ENCODE measurements at regions not wholly inside any gene's neighbourhood (a gene's known extent, or its start where the extent isn't known, plus 50 kb on each side); places are given as distances from the start of the nearest gene placed in this dataset.
A peak's percentile ranks its signal among the peaks of the same experiment; 100 is the strongest.

DNA sequence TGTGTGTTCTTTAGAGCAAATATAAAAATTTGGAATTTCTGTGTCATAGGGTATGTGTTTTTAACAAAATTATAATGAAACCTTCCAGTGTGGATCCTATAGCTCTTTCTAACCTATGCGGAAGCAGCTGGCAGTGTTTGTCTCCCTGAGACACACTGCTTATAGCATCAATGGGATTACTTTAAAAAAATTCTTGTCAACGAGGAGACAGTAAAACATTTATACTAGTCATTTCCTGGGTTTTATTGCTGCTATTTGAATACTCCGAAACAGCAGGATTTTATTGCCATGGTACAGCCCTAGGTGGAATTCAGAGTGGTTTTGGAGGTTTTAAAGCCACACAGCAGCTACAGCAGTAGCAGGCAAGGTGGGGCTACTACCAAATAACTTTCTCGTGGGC lies 145.1 kb upstream of the IL1RAPL2 start:
- H3K36me3 Mint-ChIP-seq (ENCODE audit: low read depth, unreplicated experiment) = no peaks in the 10 kb centered on the region
- H3K4me1 ChIP-seq (ENCODE audit: insufficient read depth, low read length) = no peaks in the 10 kb centered on the region
- no peak overlapping the region for H3K27ac ChIP-seq (ENCODE audit: low read depth, low read length)
- no peaks in the 10 kb centered on the region for H4K20me1 ChIP-seq (ENCODE audit: insufficient read depth, low read length)
- H3K4me3 Mint-ChIP-seq (ENCODE audit: unreplicated experiment) = no peak overlapping the region
- H3K4me1 Mint-ChIP-seq (ENCODE audit: low read depth, unreplicated experiment) = peaks cover 5% of the 10 kb centered on the region
- H3K4me2 ChIP-seq (ENCODE audit: low read length) = no peak overlapping the region
- no peaks in the 10 kb centered on the region for H3K27me3 ChIP-seq (ENCODE audit: insufficient read depth, low read length)
- H3K9me3 Mint-ChIP-seq (ENCODE audit: unreplicated experiment) = no peaks in the 10 kb centered on the region
- H3K79me2 ChIP-seq (ENCODE audit: insufficient read depth, low read length) = no peaks in the 10 kb centered on the region
- H3K9me3 ChIP-seq (ENCODE audit: insufficient read depth, low read depth, low read length) = no peaks in the 10 kb centered on the region
- H3K36me3 ChIP-seq (ENCODE audit: insufficient read depth, low read length) = no peaks in the 10 kb centered on the region
- no peaks in the 10 kb centered on the region for H3K27me3 Mint-ChIP-seq (ENCODE audit: low read depth, unreplicated experiment)
- no peak overlapping the region for H3K9ac ChIP-seq (ENCODE audit: low read length)
- TF ChIP-seq, protein P1, sequence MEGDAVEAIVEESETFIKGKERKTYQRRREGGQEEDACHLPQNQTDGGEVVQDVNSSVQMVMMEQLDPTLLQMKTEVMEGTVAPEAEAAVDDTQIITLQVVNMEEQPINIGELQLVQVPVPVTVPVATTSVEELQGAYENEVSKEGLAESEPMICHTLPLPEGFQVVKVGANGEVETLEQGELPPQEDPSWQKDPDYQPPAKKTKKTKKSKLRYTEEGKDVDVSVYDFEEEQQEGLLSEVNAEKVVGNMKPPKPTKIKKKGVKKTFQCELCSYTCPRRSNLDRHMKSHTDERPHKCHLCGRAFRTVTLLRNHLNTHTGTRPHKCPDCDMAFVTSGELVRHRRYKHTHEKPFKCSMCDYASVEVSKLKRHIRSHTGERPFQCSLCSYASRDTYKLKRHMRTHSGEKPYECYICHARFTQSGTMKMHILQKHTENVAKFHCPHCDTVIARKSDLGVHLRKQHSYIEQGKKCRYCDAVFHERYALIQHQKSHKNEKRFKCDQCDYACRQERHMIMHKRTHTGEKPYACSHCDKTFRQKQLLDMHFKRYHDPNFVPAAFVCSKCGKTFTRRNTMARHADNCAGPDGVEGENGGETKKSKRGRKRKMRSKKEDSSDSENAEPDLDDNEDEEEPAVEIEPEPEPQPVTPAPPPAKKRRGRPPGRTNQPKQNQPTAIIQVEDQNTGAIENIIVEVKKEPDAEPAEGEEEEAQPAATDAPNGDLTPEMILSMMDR (IDR thresholded peaks at IDR 0.05; ENCODE audit: insufficient read depth, low read depth, low read length) = no peak
- FAIRE-seq (no peak), DNase-seq (ENCODE audit: low read depth) (no peak)
- no peak overlapping the region for H2AFZ ChIP-seq (ENCODE audit: low read depth, low read length)
- no peak overlapping the region for H3K4me3 ChIP-seq (ENCODE audit: insufficient read depth, low read depth, low read length)
- no peak overlapping the region for H3K27ac Mint-ChIP-seq (ENCODE audit: unreplicated experiment)

DNA sequence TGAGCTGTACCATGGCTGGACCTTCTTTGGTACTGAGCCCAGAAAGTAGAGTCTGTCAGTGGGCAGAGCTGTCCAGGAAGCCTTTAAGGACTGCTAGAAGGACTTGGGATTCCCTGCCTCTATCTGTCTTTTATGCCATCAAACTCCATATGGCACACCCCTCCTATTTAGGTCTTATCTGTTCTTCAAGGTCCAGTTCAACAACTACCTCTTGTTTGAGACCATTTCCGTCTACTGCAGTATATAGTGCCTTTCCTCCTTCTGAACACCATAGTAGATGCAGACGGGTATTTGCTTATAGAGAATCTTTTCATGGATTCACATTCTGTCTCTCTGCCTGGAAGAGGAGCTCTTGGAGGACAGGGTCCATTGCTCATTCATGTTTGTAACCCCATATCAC lies 146.1 kb upstream of the IL1RAPL2 start:
- no peak overlapping the region for H3K4me3 ChIP-seq (ENCODE audit: insufficient read depth, low read depth, low read length)
- DNase-seq (ENCODE audit: low read depth) = no peak
- Mint-ChIP-seq H3K27me3 (ENCODE audit: low read depth, unreplicated experiment) (no peaks in the 10 kb centered on the region), H3K4me1 (ENCODE audit: low read depth, unreplicated experiment) (peaks cover 2% of the 10 kb centered on the region), H3K9me3 (ENCODE audit: unreplicated experiment) (no peaks in the 10 kb centered on the region), H3K4me3 (ENCODE audit: unreplicated experiment) (no peak overlapping the region), H3K36me3 (ENCODE audit: low read depth, unreplicated experiment) (no peaks in the 10 kb centered on the region), H3K27ac (ENCODE audit: unreplicated experiment) (no peak overlapping the region)
- no peaks in the 10 kb centered on the region for H3K4me1 ChIP-seq (ENCODE audit: insufficient read depth, low read length)
- H3K9ac ChIP-seq (ENCODE audit: low read length) = no peak overlapping the region
- H3K4me2 ChIP-seq (ENCODE audit: low read length) = no peak overlapping the region
- no peak overlapping the region for H2AFZ ChIP-seq (ENCODE audit: low read depth, low read length)
- no peak overlapping the region for H3K27ac ChIP-seq (ENCODE audit: low read depth, low read length)
- H3K36me3 ChIP-seq (ENCODE audit: insufficient read depth, low read length) = no peaks in the 10 kb centered on the region
- FAIRE-seq = peak; percentile 70
- H4K20me1 ChIP-seq (ENCODE audit: insufficient read depth, low read length) = no peaks in the 10 kb centered on the region
- no peaks in the 10 kb centered on the region for H3K79me2 ChIP-seq (ENCODE audit: insufficient read depth, low read length)
- TF ChIP-seq, protein P1 (IDR thresholded peaks at IDR 0.05; ENCODE audit: insufficient read depth, low read depth, low read length) = no peak
- TF ChIP-seq EZH2 (IDR thresholded peaks at IDR 0.05; ENCODE audit: insufficient read depth, low read length) = no peak
- H3K9me3 ChIP-seq (ENCODE audit: insufficient read depth, low read depth, low read length) = no peaks in the 10 kb centered on the region
- H3K27me3 ChIP-seq (ENCODE audit: insufficient read depth, low read length) = no peaks in the 10 kb centered on the region

DNA sequence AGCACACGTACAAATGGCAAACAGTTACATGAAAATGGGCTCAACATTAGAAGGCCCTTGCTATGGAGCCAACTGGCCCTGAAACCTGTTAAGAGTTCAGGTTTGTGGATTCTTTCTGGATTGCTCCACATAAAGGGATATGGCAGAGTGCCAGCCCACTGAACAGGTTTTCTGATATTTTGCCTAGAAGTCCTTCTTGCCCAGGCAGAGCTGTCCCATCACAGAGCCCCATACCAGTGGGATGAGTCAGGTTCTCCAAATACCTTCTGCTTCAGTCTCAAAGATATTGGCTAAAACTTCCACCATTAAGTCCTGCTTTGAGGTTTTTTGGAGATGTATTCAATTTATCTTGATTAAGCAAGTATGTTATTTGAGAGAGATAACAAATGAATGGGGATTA lies 146.8 kb upstream of the IL1RAPL2 start:
- no peaks in the 10 kb centered on the region for H3K79me2 ChIP-seq (ENCODE audit: insufficient read depth, low read length)
- FAIRE-seq (peak; percentile 34), DNase-seq (ENCODE audit: low read depth) (peak; percentile 77)
- Mint-ChIP-seq H3K27me3 (ENCODE audit: low read depth, unreplicated experiment) (no peaks in the 10 kb centered on the region), H3K4me3 (ENCODE audit: unreplicated experiment) (no peak overlapping the region), H3K36me3 (ENCODE audit: low read depth, unreplicated experiment) (no peaks in the 10 kb centered on the region), H3K9me3 (ENCODE audit: unreplicated experiment) (no peaks in the 10 kb centered on the region), H3K27ac (ENCODE audit: unreplicated experiment) (no peak overlapping the region), H3K4me1 (ENCODE audit: low read depth, unreplicated experiment) (peaks cover 2% of the 10 kb centered on the region)
- H3K9ac ChIP-seq (ENCODE audit: low read length) = no peak overlapping the region
- TF ChIP-seq EZH2 (IDR thresholded peaks at IDR 0.05; ENCODE audit: insufficient read depth, low read length) = no peak
- TF ChIP-seq, protein P1 (IDR thresholded peaks at IDR 0.05; ENCODE audit: insufficient read depth, low read depth, low read length) = no peak
- no peaks in the 10 kb centered on the region for H3K4me1 ChIP-seq (ENCODE audit: insufficient read depth, low read length)
- H3K4me2 ChIP-seq (ENCODE audit: low read length) = no peak overlapping the region
- H3K36me3 ChIP-seq (ENCODE audit: insufficient read depth, low read length) = no peaks in the 10 kb centered on the region
- no peaks in the 10 kb centered on the region for H3K27me3 ChIP-seq (ENCODE audit: insufficient read depth, low read length)
- no peak overlapping the region for H3K27ac ChIP-seq (ENCODE audit: low read depth, low read length)
- H3K4me3 ChIP-seq (ENCODE audit: insufficient read depth, low read depth, low read length) = no peak overlapping the region
- H2AFZ ChIP-seq (ENCODE audit: low read depth, low read length) = no peak overlapping the region
- H3K9me3 ChIP-seq (ENCODE audit: insufficient read depth, low read depth, low read length) = no peaks in the 10 kb centered on the region
- H4K20me1 ChIP-seq (ENCODE audit: insufficient read depth, low read length) = no peaks in the 10 kb centered on the region
